ENCODE measurements at regions not wholly inside any gene's neighbourhood (a gene's known extent, or its start where the extent isn't known, plus 50 kb on each side); places are given as distances from the start of the nearest gene placed in this dataset.
"Not testable (repeated sequence)": the region's sequence is repeated elsewhere in the genome, so short reads cannot be mapped to it uniquely, and the experiment has no call there.

GRCh38 chr11:92122561-92122960, 102.1 kb upstream of the FAT3 start:
- DNase-seq (ENCODE audit: low read depth, low spot score) = no peak

- DNase-seq (ENCODE audit: low read depth, low spot score) = no peak
These were observed 113.3 kb upstream of the FAT3 start for GRCh38 chr11:92111287-92111686.

GRCh38 chr11:92109466-92109865, 115.2 kb upstream of the FAT3 start:
- no peak for DNase-seq (ENCODE audit: low read depth, low spot score)

GRCh38 chr11:92107331-92107730, 117.3 kb upstream of the FAT3 start:
- DNase-seq (ENCODE audit: low read depth, low spot score) = no peak

GRCh38 chr11:92104349-92104748, 120.3 kb upstream of the FAT3 start:
- DNase-seq (ENCODE audit: low read depth, low spot score) = no peak

- DNase-seq (ENCODE audit: low read depth, low spot score) = no peak
These were observed 122.7 kb upstream of the FAT3 start for GRCh38 chr11:92101920-92102319.

GRCh38 chr11:92099183-92099582, 125.4 kb upstream of the FAT3 start:
- no peak for DNase-seq (ENCODE audit: low read depth, low spot score)

- no peak for DNase-seq (ENCODE audit: low read depth, low spot score)
These were observed 126.4 kb upstream of the FAT3 start for GRCh38 chr11:92098172-92098571.

- DNase-seq (ENCODE audit: low read depth, low spot score) = no peak
These were observed 136.7 kb upstream of the FAT3 start for GRCh38 chr11:92087725-92088537.

GRCh38 chr11:92083123-92083522, 141.5 kb upstream of the FAT3 start:
- no peak for DNase-seq (ENCODE audit: low read depth, low spot score)

GRCh38 chr11:92082652-92083051, 142.0 kb upstream of the FAT3 start:
- no peak for DNase-seq (ENCODE audit: low read depth, low spot score)

GRCh38 chr11:92074498-92074897, 150.1 kb upstream of the FAT3 start:
- DNase-seq (ENCODE audit: low read depth, low spot score) = not testable (repeated sequence)

GRCh38 chr11:92071660-92072059, 153.0 kb upstream of the FAT3 start:
- DNase-seq (ENCODE audit: low read depth, low spot score) = no peak

GRCh38 chr11:92070026-92070889, 154.4 kb upstream of the FAT3 start:
- no peak for DNase-seq (ENCODE audit: low read depth, low spot score)

GRCh38 chr11:92067016-92067415, 157.6 kb upstream of the FAT3 start:
- DNase-seq (ENCODE audit: low read depth, low spot score) = no peak

GRCh38 chr11:92061456-92062062, 163.1 kb upstream of the FAT3 start:
- no peak for DNase-seq (ENCODE audit: low read depth, low spot score)

- no peak for DNase-seq (ENCODE audit: low read depth, low spot score)
These were observed 166.7 kb upstream of the FAT3 start for GRCh38 chr11:92057849-92058442.

GRCh38 chr11:92053216-92053615, 171.4 kb upstream of the FAT3 start:
- no peak for DNase-seq (ENCODE audit: low read depth, low spot score)

- no peak for DNase-seq (ENCODE audit: low read depth, low spot score)
These were observed 174.3 kb upstream of the FAT3 start for GRCh38 chr11:92050305-92050704.

- no peak for DNase-seq (ENCODE audit: low read depth, low spot score)
These were observed 176.2 kb upstream of the FAT3 start for GRCh38 chr11:92048415-92048814.

- DNase-seq (ENCODE audit: low read depth, low spot score) = no peak
These were observed 178.5 kb upstream of the FAT3 start for GRCh38 chr11:92046103-92046502.

GRCh38 chr11:92045301-92045700, 179.3 kb upstream of the FAT3 start:
- no peak for DNase-seq (ENCODE audit: low read depth, low spot score)

Measured in brain pericyte (primary cell).